CD4-positive, CD25-positive, alpha-beta regulatory T cell (primary cell): ENCODE measurements at regions not wholly inside any gene's neighbourhood (a gene's known extent, or its start where the extent isn't known, plus 50 kb on each side); places are given as distances from the start of the nearest gene placed in this dataset.

Experiments
- ATAC-seq, 2 donors: fragments of 150-1000 bp; cut with Tn5 transposase; one replicate each; pipeline ENCODE4 v1.10.0; 2021; ENCODE audit warnings: low read depth in 2 of 2, moderate number of reproducible peaks in 2 of 2, moderate library complexity in 1 of 2
- DNase-seq, 3 donors: peaks; one replicate each; pipeline versions ENCODE4 v3.0.0 to v3.0.0-alpha.2; 2012 to 2022; ENCODE audit warnings: mixed read lengths in 1 of 3
- H3K27ac ChIP-seq: one replicate; pipeline ENCODE4 v1.7.0; 2013; ENCODE audit warnings: mild to moderate bottlenecking, low read length; ENCODE audit not compliant: insufficient read depth, poor library complexity, severe bottlenecking
- H3K27me3 ChIP-seq: one replicate; pipeline ENCODE4 v1.7.0; 2013; ENCODE audit warnings: low read length; ENCODE audit not compliant: control insufficient read depth, insufficient read depth
- H3K36me3 ChIP-seq: one replicate; pipeline ENCODE4 v1.7.0; 2013; ENCODE audit warnings: mild to moderate bottlenecking, low read length, moderate library complexity; ENCODE audit not compliant: control insufficient read depth, insufficient read depth
- H3K4me1 ChIP-seq: 2 replicates; pipeline ENCODE4 v1.7.0; 2013; ENCODE audit warnings: mild to moderate bottlenecking, low read length; ENCODE audit not compliant: insufficient read depth, control insufficient read depth, poor library complexity, severe bottlenecking
- H3K4me3 ChIP-seq: one replicate; pipeline ENCODE4 v1.7.0; 2013; ENCODE audit warnings: low read depth, mild to moderate bottlenecking, low read length, moderate library complexity
- H3K9me3 ChIP-seq, 2 experiments: 1 replicate in 1 of 2; 2 replicates in 1 of 2; pipeline ENCODE4 v1.7.0; 2013; ENCODE audit warnings: low read length in 2 of 2, mild to moderate bottlenecking in 1 of 2, moderate library complexity in 1 of 2; ENCODE audit not compliant: control insufficient read depth in 2 of 2
- H3K27ac Mint-ChIP-seq, 3 donors: one replicate each; pipeline ENCODE4 v1.8.0; 2020 to 2022; ENCODE audit warnings: mild to moderate bottlenecking in 3 of 3, mixed read lengths in 3 of 3, moderate library complexity in 2 of 3
- H3K27me3 Mint-ChIP-seq: one replicate; pipeline ENCODE4 v1.8.0; 2022; ENCODE audit warnings: mild to moderate bottlenecking, mixed read lengths
- H3K36me3 Mint-ChIP-seq: one replicate; pipeline ENCODE4 v1.8.0; 2020; ENCODE audit warnings: mixed read lengths
- H3K4me1 Mint-ChIP-seq, 4 donors: one replicate each; pipeline ENCODE4 v1.8.0; 2020 to 2022; ENCODE audit warnings: mixed read lengths in 4 of 4, mild to moderate bottlenecking in 1 of 4
- H3K4me3 Mint-ChIP-seq, 4 donors: one replicate each; pipeline ENCODE4 v1.8.0; 2020 to 2022; ENCODE audit warnings: mild to moderate bottlenecking in 4 of 4, mixed read lengths in 4 of 4, moderate library complexity in 3 of 4
- H3K9me3 Mint-ChIP-seq, 7 donors: one replicate each; pipeline ENCODE4 v1.8.0; 2020 to 2022; ENCODE audit warnings: mixed read lengths in 7 of 7, mild to moderate bottlenecking in 3 of 7, moderate library complexity in 2 of 7

DNA sequence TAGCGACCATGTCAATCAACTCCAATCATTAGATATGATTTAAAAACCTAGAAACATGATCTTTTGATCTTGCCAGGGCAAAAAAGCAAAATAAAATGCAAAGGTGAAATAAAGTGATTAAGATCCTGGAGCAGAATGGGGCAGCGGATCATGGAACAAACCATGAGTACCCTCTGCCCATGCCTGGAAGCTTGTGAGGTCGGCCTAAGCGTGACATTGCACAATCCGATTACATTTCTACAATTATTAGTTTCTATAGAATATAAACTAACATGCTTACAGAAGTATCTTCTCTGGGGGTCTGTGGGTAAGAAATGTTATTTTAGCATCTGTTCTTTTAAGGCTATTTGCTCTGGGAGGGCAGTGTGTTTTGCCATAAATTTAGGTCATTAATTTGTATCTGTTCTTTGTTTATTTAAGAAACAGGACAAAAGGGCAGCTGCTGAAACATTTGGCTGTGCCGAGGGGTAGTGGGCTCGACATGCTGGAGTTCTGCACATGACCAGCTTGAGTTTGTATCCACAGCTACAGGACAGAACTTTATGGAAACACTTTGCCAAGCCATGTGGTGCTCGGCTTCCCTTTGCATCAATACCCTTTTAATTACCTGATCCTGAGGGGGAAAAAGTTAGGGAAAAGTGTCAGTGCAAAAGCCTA is 55.9 kb downstream of the ZBTB18 start:
- Mint-ChIP-seq H3K36me3 (no peaks in the 10 kb centered on the region), H3K4me1 (no peaks in the 10 kb centered on the region), H3K4me3 (no peak overlapping the region), H3K27me3 (peaks cover 16% of the 10 kb centered on the region), H3K9me3 (peaks cover 0 to 1% (median 0%) of the 10 kb centered on the region in 7 donors), H3K27ac (no peak overlapping the region)
- Histone ChIP-seq H3K27me3 (peaks cover 5% of the 10 kb centered on the region), H3K36me3 (no peaks in the 10 kb centered on the region), H3K27ac (no peak overlapping the region), H3K4me1 (no peaks in the 10 kb centered on the region), H3K9me3 (no peaks in the 10 kb centered on the region), H3K4me3 (no peak overlapping the region)
- no peak for ATAC-seq
- no peak for DNase-seq

DNA sequence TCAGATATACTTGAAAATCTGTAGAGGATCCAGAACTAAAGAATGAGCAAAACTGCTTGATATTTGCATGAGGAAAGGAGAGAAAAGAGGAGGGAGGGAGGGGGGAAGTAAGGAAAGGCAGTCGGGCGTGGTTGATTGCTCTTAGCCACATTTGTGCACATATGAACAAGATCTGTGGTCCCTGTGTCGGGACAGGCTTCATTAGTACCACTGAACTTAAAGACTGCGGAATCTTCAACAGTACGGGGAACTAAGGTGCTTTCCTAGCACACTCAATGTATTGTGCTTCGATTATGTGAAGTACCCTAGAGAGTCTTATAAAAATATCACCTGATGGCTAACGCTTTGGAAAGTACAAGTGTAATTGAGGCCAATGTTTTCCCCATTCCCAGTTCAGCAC is 59.9 kb downstream of the ZBTB18 start:
- no peak overlapping the region for H3K4me3 Mint-ChIP-seq
- no peak overlapping the region for H3K4me3 ChIP-seq
- no peaks in the 10 kb centered on the region for H3K36me3 Mint-ChIP-seq
- no peak for ATAC-seq
- H3K36me3 ChIP-seq: no peaks in the 10 kb centered on the region
- DNase-seq: no peak
- H3K27me3 Mint-ChIP-seq: peaks cover 7% of the 10 kb centered on the region
- H3K4me1 ChIP-seq: no peaks in the 10 kb centered on the region
- H3K9me3 Mint-ChIP-seq: peaks cover 0 to 1% (median 0%) of the 10 kb centered on the region in 7 donors
- peaks cover 4% of the 10 kb centered on the region for H3K27me3 ChIP-seq
- H3K27ac Mint-ChIP-seq: no peak overlapping the region
- H3K9me3 ChIP-seq: no peaks in the 10 kb centered on the region
- H3K27ac ChIP-seq: no peak overlapping the region
- no peaks in the 10 kb centered on the region for H3K4me1 Mint-ChIP-seq

DNA sequence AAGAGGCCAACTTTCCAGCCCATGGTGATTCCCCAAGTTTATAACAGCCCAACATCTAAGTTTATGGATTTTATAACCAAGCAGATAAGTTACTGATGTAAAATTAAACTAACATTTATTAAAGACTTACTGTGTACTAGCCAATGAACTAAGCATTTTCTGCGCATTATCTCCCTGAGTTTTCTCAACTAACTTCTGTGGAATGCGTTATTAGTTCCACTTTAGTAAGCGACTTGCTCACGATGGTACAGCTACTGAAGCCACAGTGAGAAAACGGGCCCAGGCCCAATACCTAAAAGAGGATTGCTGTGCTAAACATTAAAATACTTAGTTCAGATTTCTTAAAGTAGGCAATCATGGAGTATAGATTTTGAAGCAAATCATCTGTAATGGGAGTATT is 61.0 kb downstream of the ZBTB18 start:
- DNase-seq (no peak), ATAC-seq (no peak)
- H3K9me3 ChIP-seq: no peaks in the 10 kb centered on the region
- H3K27ac ChIP-seq: no peak overlapping the region
- Mint-ChIP-seq H3K36me3 (no peaks in the 10 kb centered on the region), H3K9me3 (peaks cover 0 to 1% (median 0%) of the 10 kb centered on the region in 7 donors), H3K4me3 (no peak overlapping the region), H3K27me3 (peaks cover 12% of the 10 kb centered on the region), H3K27ac (no peak overlapping the region), H3K4me1 (no peaks in the 10 kb centered on the region)
- no peak overlapping the region for H3K4me3 ChIP-seq
- H3K4me1 ChIP-seq: no peaks in the 10 kb centered on the region
- H3K27me3 ChIP-seq: peaks cover 8% of the 10 kb centered on the region
- H3K36me3 ChIP-seq: no peaks in the 10 kb centered on the region

DNA sequence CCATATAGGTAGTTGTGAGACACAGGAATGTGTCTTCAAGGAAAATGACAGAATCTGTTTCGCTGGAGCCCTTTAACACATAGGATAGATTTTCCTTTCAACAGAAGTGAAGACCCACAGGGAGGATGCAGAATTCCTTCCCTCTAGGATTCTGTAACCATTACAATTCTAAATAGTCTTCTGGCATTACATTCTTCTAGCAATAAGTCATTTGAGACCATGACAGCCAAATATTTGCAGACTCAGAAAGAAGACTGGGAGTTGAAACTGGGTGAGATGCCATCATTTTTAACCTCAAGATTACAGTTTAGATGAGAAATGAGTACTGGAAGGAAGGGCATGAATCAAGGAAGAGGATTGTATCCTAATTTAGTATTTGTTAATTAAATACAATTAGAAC is 61.6 kb downstream of the ZBTB18 start:
- no peak for ATAC-seq
- Mint-ChIP-seq H3K4me1 (no peaks in the 10 kb centered on the region), H3K9me3 (peaks cover 0 to 1% (median 0%) of the 10 kb centered on the region in 7 donors), H3K27me3 (peaks cover 18% of the 10 kb centered on the region), H3K27ac (no peak overlapping the region), H3K4me3 (no peak overlapping the region), H3K36me3 (no peaks in the 10 kb centered on the region)
- no peaks in the 10 kb centered on the region for H3K4me1 ChIP-seq
- H3K27ac ChIP-seq: no peak overlapping the region
- peaks cover 8% of the 10 kb centered on the region for H3K27me3 ChIP-seq
- H3K36me3 ChIP-seq: no peaks in the 10 kb centered on the region
- H3K9me3 ChIP-seq: no peaks in the 10 kb centered on the region
- DNase-seq: no peak
- no peak overlapping the region for H3K4me3 ChIP-seq

DNA sequence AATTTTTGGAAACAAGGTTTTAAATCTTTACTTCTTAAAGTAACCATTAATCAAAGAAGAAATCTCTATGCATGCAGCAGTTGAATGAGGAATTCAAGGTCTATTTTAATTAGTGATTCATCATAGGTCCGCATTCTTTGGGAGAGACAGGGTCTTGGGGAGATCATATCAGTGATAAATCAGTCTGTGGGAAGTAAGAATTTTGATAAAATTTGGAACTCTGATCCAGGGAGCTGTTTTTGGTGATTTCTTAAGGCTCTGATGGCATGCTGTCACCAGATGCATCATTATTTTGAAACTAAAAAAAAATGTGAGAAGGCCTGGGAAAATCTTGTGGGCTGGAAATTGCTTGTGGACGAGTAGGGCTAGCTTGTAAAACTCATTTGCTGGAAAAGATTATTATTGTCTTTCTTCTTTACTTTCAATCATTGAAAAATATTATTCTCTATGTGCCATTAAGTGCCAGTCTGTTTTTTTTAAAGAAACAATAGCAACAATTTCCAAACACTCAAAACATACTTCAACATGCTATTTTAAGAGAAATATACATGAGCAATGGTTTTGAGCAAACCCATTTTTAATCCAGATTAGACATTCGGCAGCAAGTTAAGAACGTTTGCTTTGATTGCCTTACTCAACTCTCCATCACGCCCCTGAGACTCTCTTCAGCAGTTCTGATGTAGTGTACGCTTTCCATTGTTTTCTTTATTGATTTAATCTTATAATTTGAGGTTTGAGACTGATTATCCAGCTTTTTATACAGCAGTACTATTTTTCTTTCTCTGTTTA is 62.6 kb downstream of the ZBTB18 start:
- DNase-seq: no peak
- H3K27me3 Mint-ChIP-seq: peaks cover 19% of the 10 kb centered on the region
- H3K4me1 Mint-ChIP-seq: no peaks in the 10 kb centered on the region
- no peaks in the 10 kb centered on the region for H3K36me3 Mint-ChIP-seq
- H3K4me3 Mint-ChIP-seq: no peak overlapping the region
- no peaks in the 10 kb centered on the region for H3K9me3 ChIP-seq
- ATAC-seq: no peak
- H3K4me3 ChIP-seq: no peak overlapping the region
- peaks cover 0 to 1% (median 0%) of the 10 kb centered on the region in 7 donors for H3K9me3 Mint-ChIP-seq
- H3K27ac ChIP-seq: no peak overlapping the region
- no peak overlapping the region for H3K27ac Mint-ChIP-seq
- H3K27me3 ChIP-seq: peaks cover 8% of the 10 kb centered on the region
- no peaks in the 10 kb centered on the region for H3K36me3 ChIP-seq
- H3K4me1 ChIP-seq: no peaks in the 10 kb centered on the region

DNA sequence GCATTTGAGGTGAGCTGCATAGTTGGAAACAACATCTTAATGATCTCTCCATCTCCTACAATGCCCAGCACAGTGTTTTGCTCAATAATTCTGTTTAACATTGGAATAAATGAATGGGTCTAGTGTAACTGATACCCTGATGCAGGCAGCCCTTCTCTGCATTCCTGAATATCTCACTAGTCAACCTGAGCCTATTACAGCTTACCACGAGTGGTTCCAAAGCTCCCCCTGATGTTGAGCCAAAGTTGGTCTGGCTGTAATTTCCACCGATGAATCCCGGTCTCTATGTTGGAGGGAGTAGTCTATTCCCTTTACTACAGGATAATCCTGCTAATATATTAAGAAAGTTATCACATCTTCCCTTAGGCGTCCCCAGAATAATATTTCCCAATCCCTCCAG is 63.8 kb downstream of the ZBTB18 start:
- H3K36me3 ChIP-seq: no peaks in the 10 kb centered on the region
- H3K9me3 ChIP-seq: no peaks in the 10 kb centered on the region
- Mint-ChIP-seq H3K27ac (no peak overlapping the region), H3K9me3 (no peaks in the 10 kb centered on the region), H3K27me3 (peaks cover 16% of the 10 kb centered on the region), H3K4me3 (no peak overlapping the region), H3K36me3 (no peaks in the 10 kb centered on the region), H3K4me1 (no peaks in the 10 kb centered on the region)
- no peak for ATAC-seq
- no peak overlapping the region for H3K27ac ChIP-seq
- peaks cover 8% of the 10 kb centered on the region for H3K27me3 ChIP-seq
- no peak for DNase-seq
- no peak overlapping the region for H3K4me3 ChIP-seq
- H3K4me1 ChIP-seq: no peaks in the 10 kb centered on the region

DNA sequence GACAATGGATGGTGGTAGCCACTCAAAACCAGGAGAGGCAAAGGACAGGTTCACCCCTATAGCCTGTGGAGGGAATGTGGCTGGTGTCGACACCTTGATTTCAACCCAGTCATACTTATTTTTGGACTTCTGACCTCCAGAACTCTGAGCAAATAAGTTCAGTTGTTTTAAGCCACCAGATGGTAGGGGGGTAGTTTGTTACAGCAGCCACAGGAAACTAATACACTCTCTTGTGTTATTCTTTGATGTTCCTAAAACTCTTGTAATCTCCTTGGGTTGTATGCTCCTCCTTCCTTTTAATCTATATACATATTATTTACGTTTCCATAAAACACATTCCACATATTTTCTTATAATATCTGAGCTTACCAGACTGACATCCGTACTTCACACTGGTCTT is 65.9 kb downstream of the ZBTB18 start:
- Mint-ChIP-seq H3K27ac (no peak overlapping the region), H3K4me1 (no peaks in the 10 kb centered on the region), H3K27me3 (peaks cover 21% of the 10 kb centered on the region), H3K4me3 (no peak overlapping the region), H3K9me3 (no peaks in the 10 kb centered on the region), H3K36me3 (no peaks in the 10 kb centered on the region)
- Histone ChIP-seq H3K9me3 (no peaks in the 10 kb centered on the region), H3K4me1 (no peaks in the 10 kb centered on the region), H3K4me3 (no peak overlapping the region), H3K36me3 (no peaks in the 10 kb centered on the region), H3K27ac (no peak overlapping the region), H3K27me3 (peaks cover 4% of the 10 kb centered on the region)
- DNase-seq (no peak), ATAC-seq (no peak)
